HCT116 (cell line): ENCODE measurements at regions not wholly inside any gene's neighbourhood (a gene's known extent, or its start where the extent isn't known, plus 50 kb on each side); places are given as distances from the start of the nearest gene placed in this dataset.

Experiments used
- ATAC-seq: fragments of 200-7000 bp; cut with Tn5 transposase; 2 replicates; pipeline ENCODE4 v1.9.1; 2020; ENCODE audit warnings: mild to moderate bottlenecking, moderate library complexity
- BruUV-seq: library from RNA; stranded (reverse); fragments of 400-500 nt; replicated peaks from 2 replicates; lab custom pipeline; 2021; lab: Mats Ljungman, UMichigan
- CTCF ChIA-PET: fragments of 300-600 bp; sonication (Branson Sonifier 250); formaldehyde crosslinking; loops from one replicate; lab custom pipeline; 2021; ENCODE audit warnings: antibody characterized with exemption; lab: Charles Lee
- POLR2A ChIA-PET: fragments of 300-600, 350-600 bp; sonication (Branson Sonifier 250); formaldehyde crosslinking; loops from one replicate; lab custom pipeline; 2021; ENCODE audit warnings: antibody characterized with exemption; lab: Charles Lee
- RAD21 ChIA-PET, 2 experiments: fragments of 300-600 bp; sonication (Branson Sonifier 250); formaldehyde crosslinking; loops; one replicate each; lab custom pipeline; 2023; ENCODE audit warnings: low total read pairs in 2 of 2; ENCODE audit not compliant: uncharacterized antibody in 2 of 2, unreplicated experiment in 2 of 2, low non-redundant PET in 1 of 2; lab: Charles Lee
- DNase-seq: peaks from one replicate; pipeline ENCODE4 v3.0.0-alpha.2; 2010; ENCODE audit warnings: low read depth, low spot score
- H2AFZ ChIP-seq: fragments of 200-600 bp; shearing (Covaris generic), sonication (generic); 2 replicates; pipeline ENCODE4 v1.6.1; 2017; ENCODE audit warnings: low read depth, mixed run types, mixed read lengths, antibody characterized with exemption, low read length; ENCODE audit not compliant: poor library complexity, severe bottlenecking
- H3K27ac ChIP-seq: 2 replicates; pipeline ENCODE4 v1.5.1; 2012; ENCODE audit warnings: low read depth, low read length
- H3K27me3 ChIP-seq: fragments of 200-600 bp; sonication (generic); 2 replicates; pipeline ENCODE4 v1.6.1; 2016; ENCODE audit warnings: mixed run types, low read length, mixed read lengths; ENCODE audit not compliant: insufficient read depth
- H3K36me3 ChIP-seq, 2 experiments: fragments of 200-500 bp in 1 of 2; fragments of 200-600 bp in 1 of 2; sonication (Bioruptor generic) in 1 of 2; sonication (generic) in 1 of 2; 2 replicates each; pipeline versions ENCODE4 v1.5.1 to v1.6.1; 2014 to 2016; ENCODE audit warnings: low read length in 2 of 2, inconsistent platforms in 1 of 2, mixed read lengths in 1 of 2, mixed run types in 1 of 2; ENCODE audit not compliant: insufficient read depth in 2 of 2, control insufficient read depth in 1 of 2
- H3K4me1 ChIP-seq, 2 experiments: fragments of 200-600 bp in 1 of 2; sonication (generic) in 1 of 2; 2 replicates each; pipeline versions ENCODE4 v1.5.1 to v1.6.1; 2012 to 2017; ENCODE audit warnings: low read length in 2 of 2, inconsistent platforms in 1 of 2, mild to moderate bottlenecking in 1 of 2, mixed read lengths in 1 of 2, mixed run types in 1 of 2, moderate library complexity in 1 of 2; ENCODE audit not compliant: insufficient read depth in 2 of 2, control insufficient read depth in 1 of 2
- H3K4me2 ChIP-seq: fragments of 200-600 bp; sonication (generic); 2 replicates; pipeline ENCODE4 v1.6.1; 2017; ENCODE audit warnings: mixed run types, low read length, mixed read lengths
- H3K4me3 ChIP-seq, 2 experiments: fragments of 200-600 bp in 1 of 2; sonication (generic) in 1 of 2; replicated peaks in 1 of 2; 2 replicates each; pipeline ENCODE4 v1.5.1; 2011 to 2016; ENCODE audit warnings: low read length in 2 of 2, control low read depth in 1 of 2, low read depth in 1 of 2, mild to moderate bottlenecking in 1 of 2, mixed read lengths in 1 of 2, mixed run types in 1 of 2
- H3K79me2 ChIP-seq: fragments of 200-600 bp; sonication (generic); 2 replicates; pipeline ENCODE4 v1.6.1; 2017; ENCODE audit warnings: mild to moderate bottlenecking, mixed run types, low read length, moderate library complexity, mixed read lengths; ENCODE audit not compliant: insufficient read depth
- H3K9ac ChIP-seq: fragments of 200-600 bp; sonication (generic); 2 replicates; pipeline ENCODE4 v1.6.1; 2016; ENCODE audit warnings: low read length, mixed read lengths
- H3K9me2 ChIP-seq: fragments of 200-600 bp; sonication (generic), shearing (Covaris generic); 2 replicates; pipeline ENCODE4 v1.6.1; 2017; ENCODE audit warnings: mixed run types, mild to moderate bottlenecking, moderate library complexity; ENCODE audit not compliant: insufficient read depth
- H3K9me3 ChIP-seq, 2 experiments: fragments of 200-500 bp in 1 of 2; fragments of 200-600 bp in 1 of 2; sonication (Bioruptor generic) in 1 of 2; sonication (generic) in 1 of 2; 2 replicates each; pipeline ENCODE4 v1.6.1; 2014 to 2017; ENCODE audit warnings: low read length in 2 of 2, mixed read lengths in 2 of 2, inconsistent platforms in 1 of 2, low read depth in 1 of 2, mild to moderate bottlenecking in 1 of 2, mixed run types in 1 of 2, moderate library complexity in 1 of 2; ENCODE audit not compliant: control insufficient read depth in 1 of 2, insufficient read depth in 1 of 2
- H4K20me1 ChIP-seq: fragments of 200-600 bp; sonication (generic), shearing (Covaris generic); 2 replicates; pipeline ENCODE4 v1.6.1; 2017; ENCODE audit warnings: mixed run types, mild to moderate bottlenecking, moderate library complexity; ENCODE audit not compliant: insufficient read depth
- ATF3 ChIP-seq: IDR thresholded peaks from 2 replicates; pipeline ENCODE4 v1.6.1; 2012
- CBX3 ChIP-seq: IDR thresholded peaks from 2 replicates; pipeline ENCODE4 v1.6.1; 2012; ENCODE audit warnings: low read depth
- EGR1 ChIP-seq: IDR thresholded peaks from 2 replicates; pipeline ENCODE4 v1.6.1; 2012; ENCODE audit warnings: low read depth
- EZH2 ChIP-seq: fragments of 200-600 bp; sonication (generic); IDR thresholded peaks from 2 replicates; pipeline ENCODE4 v1.6.1; 2017; ENCODE audit warnings: antibody characterized with exemption, mixed run types
- EZH2phosphoT487 ChIP-seq: fragments of 200-600 bp; IDR thresholded peaks from 2 replicates; pipeline ENCODE4 v1.6.1; 2018; ENCODE audit warnings: antibody characterized with exemption, borderline replicate concordance
- JUND ChIP-seq: IDR thresholded peaks from 2 replicates; pipeline ENCODE4 v1.6.1; 2012
- MAX ChIP-seq: IDR thresholded peaks from 2 replicates; pipeline ENCODE4 v1.6.1; 2012
- POLR2A ChIP-seq: IDR thresholded peaks from 2 replicates; pipeline ENCODE4 v1.7.0; 2011; ENCODE audit warnings: borderline replicate concordance; ENCODE audit not compliant: insufficient read depth, insufficient read length; ENCODE audit errors: extremely low read depth
- POLR2AphosphoS5 ChIP-seq: IDR thresholded peaks from 2 replicates; pipeline ENCODE4 v1.6.1; 2011; ENCODE audit warnings: mild to moderate bottlenecking, low read depth, low read length, moderate library complexity
- RAD21 ChIP-seq: IDR thresholded peaks from 2 replicates; pipeline ENCODE4 v1.6.1; 2012; ENCODE audit warnings: low read depth, mild to moderate bottlenecking
- SIN3A ChIP-seq: IDR thresholded peaks from 2 replicates; pipeline ENCODE4 v1.6.1; 2012; ENCODE audit warnings: low read depth
- SP1 ChIP-seq: IDR thresholded peaks from 2 replicates; pipeline ENCODE4 v1.6.1; 2012; ENCODE audit warnings: low read depth
- SRF ChIP-seq: IDR thresholded peaks from 2 replicates; pipeline ENCODE4 v1.6.1; 2012; ENCODE audit warnings: low read depth
- TCF7L2 ChIP-seq: IDR thresholded peaks from 2 replicates; pipeline ENCODE4 v1.7.0; 2011; ENCODE audit warnings: borderline replicate concordance, inconsistent platforms; ENCODE audit not compliant: insufficient read depth, insufficient read length; ENCODE audit errors: extremely low read depth
- YY1 ChIP-seq: IDR thresholded peaks from 2 replicates; pipeline ENCODE4 v1.6.1; 2011; ENCODE audit warnings: low read length, low read depth, moderate library complexity, mild to moderate bottlenecking; ENCODE audit not compliant: insufficient replicate concordance; ENCODE audit errors: extremely low read depth
- ZBTB33 ChIP-seq: IDR thresholded peaks from 2 replicates; pipeline ENCODE4 v1.6.1; 2011; ENCODE audit warnings: mild to moderate bottlenecking, low read length, moderate library complexity; ENCODE audit not compliant: insufficient replicate concordance; ENCODE audit errors: extremely low read depth
- ZFX ChIP-seq: fragments of 450-650 bp; IDR thresholded peaks from 2 replicates; pipeline ENCODE4 v1.6.1; 2017
- ZNF274 ChIP-seq: fragments of 200-500 bp; sonication (Bioruptor generic); IDR thresholded peaks from 2 replicates; pipeline ENCODE4 v1.6.1; 2014; ENCODE audit warnings: mild to moderate bottlenecking, low read depth, low read length, inconsistent platforms
- intact Hi-C: fragments of 100-400 bp; cut with micrococcal nuclease; formaldehyde crosslinking; loops from 2 replicates; pipeline ENCODE4 v1.10.0; 2022

GRCh38 chr16:47852991-47853390 lies 302.8 kb downstream of the ABCC12 start:
- Histone ChIP-seq H4K20me1 (no peaks in the 10 kb centered on the region), H3K36me3 (no peaks in the 10 kb centered on the region), H3K9ac (no peak overlapping the region), H3K4me3 (no peak overlapping the region), H3K79me2 (no peaks in the 10 kb centered on the region), H2AFZ (no peak overlapping the region), H3K4me2 (no peak overlapping the region), H3K9me2 (no peaks in the 10 kb centered on the region), H3K9me3 (no peaks in the 10 kb centered on the region), H3K4me1 (no peaks in the 10 kb centered on the region), H3K27ac (no peak overlapping the region), H3K27me3 (peaks cover 23% of the 10 kb centered on the region; the same call in 1 of the 2 replicates)
- no TSS peak for BruUV-seq
- ChIA-PET RAD21 (no interaction called here), POLR2A (no interaction called here), CTCF (no interaction called here)
- TF ChIP-seq MAX (no peak), SIN3A (no peak), SRF (no peak), EZH2 (no peak), TCF7L2 (no peak), EGR1 (no peak), ZBTB33 (no peak), RAD21 (no peak), JUND (no peak), ZNF274 (no peak), ATF3 (no peak), ZFX (no peak), POLR2A (no peak), POLR2AphosphoS5 (no peak), EZH2phosphoT487 (no peak), CBX3 (no peak), SP1 (no peak), YY1 (no peak)
- ATAC-seq: no peak
- intact Hi-C loops: no loop called here
- DNase-seq: no peak
